Stimulated activated CD8-positive, alpha-beta memory T cell treated with anti-CD3 and anti-CD28 coated beads, Interleukin-12 subunit alpha, Interleukin-12 subunit beta, amount 100 ng/mL, for 1 hour (primary cell): ENCODE measurements at regions not wholly inside any gene's neighbourhood (a gene's known extent, or its start where the extent isn't known, plus 50 kb on each side); places are given as distances from the start of the nearest gene placed in this dataset.

ENCODE experiments used
- DNase-seq: peaks from one replicate; pipeline ENCODE4 v3.0.0-alpha.2; 2020; ENCODE audit warnings: low read depth

GRCh38 chr6:138550346-138550767, 51.1 kb upstream of the NHSL1 start:
- DNase-seq = no peak

GRCh38 chr6:138554146-138554545, 54.9 kb upstream of the NHSL1 start:
- no peak for DNase-seq

GRCh38 chr6:138555421-138555988, 56.2 kb upstream of the NHSL1 start:
- DNase-seq = no peak

- no peak for DNase-seq
Observed at GRCh38 chr6:138557147-138557546, 57.9 kb upstream of the NHSL1 start.

- DNase-seq = no peak
Observed at GRCh38 chr6:138559143-138559542, 59.8 kb upstream of the NHSL1 start.

GRCh38 chr6:138560130-138560860, 61.0 kb upstream of the NHSL1 start:
- no peak for DNase-seq

GRCh38 chr6:138562691-138563090, 63.4 kb upstream of the NHSL1 start:
- no peak for DNase-seq

- DNase-seq = no peak
Observed at GRCh38 chr6:138563231-138563630, 63.9 kb upstream of the NHSL1 start.

GRCh38 chr6:138563650-138564049, 64.4 kb upstream of the NHSL1 start:
- DNase-seq = no peak

GRCh38 chr6:138564170-138564721, 65.0 kb upstream of the NHSL1 start:
- no peak for DNase-seq

GRCh38 chr6:138567052-138567451, 67.8 kb upstream of the NHSL1 start:
- no peak for DNase-seq

- DNase-seq = no peak
Observed at GRCh38 chr6:138568997-138569396, 69.7 kb upstream of the NHSL1 start.

GRCh38 chr6:138569554-138569953, 70.3 kb upstream of the NHSL1 start:
- no peak for DNase-seq

- no peak for DNase-seq
Observed at GRCh38 chr6:138569970-138570724, 70.9 kb upstream of the NHSL1 start.

- no peak for DNase-seq
Observed at GRCh38 chr6:138570725-138571029, 71.4 kb upstream of the NHSL1 start.

- no peak for DNase-seq
Observed at GRCh38 chr6:138571181-138571580, 71.9 kb upstream of the NHSL1 start.

GRCh38 chr6:138571585-138572166, 72.4 kb upstream of the NHSL1 start:
- DNase-seq = no peak

- no peak for DNase-seq
Observed at GRCh38 chr6:138572167-138572875, 73.0 kb upstream of the NHSL1 start.

- no peak for DNase-seq
Observed at GRCh38 chr6:138572885-138573284, 73.6 kb upstream of the NHSL1 start.

GRCh38 chr6:138575257-138575656, 76.0 kb upstream of the NHSL1 start:
- DNase-seq = no peak

GRCh38 chr6:138576313-138576712, 77.0 kb upstream of the NHSL1 start:
- DNase-seq = no peak
